GM12878 (cell line): ENCODE measurements at regions not wholly inside any gene's neighbourhood (a gene's known extent, or its start where the extent isn't known, plus 50 kb on each side); places are given as distances from the start of the nearest gene placed in this dataset.

Source experiments
- ATAC-seq: fragments of 200-7000 bp; cut with Tn5 transposase; 3 replicates; pipeline ENCODE4 v1.9.1; 2020; ENCODE audit warnings: mild to moderate bottlenecking, moderate library complexity
- BruUV-seq: library from RNA; stranded (reverse); fragments of 400-500 nt; replicated peaks from 2 replicates; lab custom pipeline; 2021; lab: Mats Ljungman, UMichigan
- CTCF ChIA-PET: fragments of 300-600 bp; sonication (Branson Sonifier 250); formaldehyde crosslinking; extraction: SDS; loops from one replicate; lab custom pipeline; 2021; ENCODE audit warnings: inconsistent platforms; lab: Yijun Ruan, JAX
- POLR2A ChIA-PET: fragments of 350-600 bp; formaldehyde crosslinking; extraction: SDS; loops from one replicate; lab custom pipeline; 2021; ENCODE audit warnings: inconsistent platforms; lab: Charles Lee
- RAD21 ChIA-PET: fragments of 300-600 bp; sonication (Branson Sonifier 250); formaldehyde crosslinking; loops from one replicate; lab custom pipeline; 2023; ENCODE audit warnings: antibody characterized with exemption; ENCODE audit not compliant: unreplicated experiment; lab: Charles Lee
- SMC1A ChIA-PET: fragments of 300-600 bp; sonication (Branson Sonifier 250); formaldehyde crosslinking; loops from one replicate; lab custom pipeline; 2023; ENCODE audit not compliant: unreplicated experiment, uncharacterized antibody; lab: Charles Lee
- DNase-seq: peaks from one replicate; pipeline ENCODE4 v3.0.0-alpha.2; 2011; ENCODE audit warnings: low read depth, low spot score
- FAIRE-seq: peaks from 3 replicates; lab custom pipeline; 2011; peaks lifted over from hg19 to GRCh38; lab: Jason Lieb, UNC
- H2AFZ ChIP-seq: 2 replicates; pipeline ENCODE4 v1.6.0; 2011; ENCODE audit warnings: low read depth, low read length, control low read depth; ENCODE audit not compliant: control insufficient read depth
- H3K27ac ChIP-seq: 2 replicates; pipeline ENCODE4 v1.5.1; 2011; ENCODE audit warnings: control low read depth; ENCODE audit not compliant: control insufficient read depth, insufficient read depth
- H3K27me3 ChIP-seq, 2 experiments: replicated peaks in 1 of 2; 2 replicates each; pipeline versions ENCODE4 v1.6.0 to v1.6.1; 2011; ENCODE audit warnings: low read length in 1 of 2; ENCODE audit not compliant: control insufficient read depth in 2 of 2, insufficient read depth in 2 of 2
- H3K36me3 ChIP-seq, 2 experiments: 2 replicates each; pipeline ENCODE4 v1.5.1; 2011; ENCODE audit warnings: low read length in 1 of 2; ENCODE audit not compliant: control insufficient read depth in 2 of 2, insufficient read depth in 2 of 2
- H3K4me1 ChIP-seq: 2 replicates; pipeline ENCODE4 v1.6.1; 2011; ENCODE audit warnings: mild to moderate bottlenecking, low read length, moderate library complexity, mixed read lengths; ENCODE audit not compliant: control insufficient read depth, insufficient read depth
- H3K4me2 ChIP-seq: 2 replicates; pipeline ENCODE4 v1.6.0; 2011; ENCODE audit warnings: control low read depth; ENCODE audit not compliant: control insufficient read depth, insufficient read depth
- H3K4me3 ChIP-seq: fragments of 200-600 bp; sonication (generic); 2 replicates; pipeline ENCODE4 v1.5.1; 2016
- H3K79me2 ChIP-seq: 2 replicates; pipeline ENCODE4 v1.6.0; 2011; ENCODE audit warnings: low read length; ENCODE audit not compliant: control insufficient read depth, insufficient read depth
- H3K9ac ChIP-seq: 2 replicates; pipeline ENCODE4 v1.8.0; 2011; ENCODE audit warnings: low read length, control low read depth, mixed read lengths; ENCODE audit not compliant: control insufficient read depth, insufficient read depth
- H3K9me3 ChIP-seq: replicated peaks from 3 replicates; pipeline ENCODE4 v1.5.1; 2011; ENCODE audit warnings: mild to moderate bottlenecking, low read length; ENCODE audit not compliant: control insufficient read depth, insufficient read depth
- H4K20me1 ChIP-seq: 2 replicates; pipeline ENCODE4 v1.6.0; 2011; ENCODE audit not compliant: control insufficient read depth, insufficient read depth
- HCFC1 ChIP-seq: fragments of 150-350 bp; IDR thresholded peaks from 2 replicates; pipeline ENCODE4 v1.6.1; 2014; ENCODE audit warnings: low read length
- KDM1A ChIP-seq: fragments of 200-600 bp; sonication (generic); IDR thresholded peaks from 2 replicates; pipeline ENCODE4 v1.6.1; 2016; ENCODE audit warnings: borderline replicate concordance
- MYB ChIP-seq: fragments of 150-350 bp; IDR thresholded peaks from 2 replicates; pipeline ENCODE4 v1.6.1; 2014; ENCODE audit warnings: mild to moderate bottlenecking, low read depth, low read length, borderline replicate concordance
- PML ChIP-seq: IDR thresholded peaks from 2 replicates; pipeline ENCODE4 v1.6.1; 2012; ENCODE audit warnings: low read length, inconsistent platforms
- RUNX3 ChIP-seq: IDR thresholded peaks from 2 replicates; pipeline ENCODE4 v1.6.1; 2012; ENCODE audit warnings: low read length, inconsistent platforms
- ZBTB4 ChIP-seq: fragments of 450-650 bp; formaldehyde crosslinking; IDR thresholded peaks from 2 replicates; pipeline ENCODE4 v1.4.0; 2022; ENCODE audit warnings: mild to moderate bottlenecking, moderate library complexity
- WGBS: methylation state at CpG from one replicate; pipeline ENCODE4 v1.1.6; 2016; ENCODE audit warnings: low lambda C conversion rate; ENCODE audit not compliant: insufficient replicate concordance, insufficient coverage; ENCODE audit errors: missing lambda C conversion rate; 5-methylcytosine and 5-hydroxymethylcytosine counted together
- in situ Hi-C: fragments of 300-500 bp; cut with MboI; formaldehyde crosslinking; loops from 9 replicates; pipeline ENCODE4 v1.14.3; 2018; ENCODE audit warnings: mixed read lengths
- intact Hi-C: fragments of 100-400 bp; cut with micrococcal nuclease; formaldehyde crosslinking; loops from one replicate; pipeline ENCODE4 v1.14.2; 2022; ENCODE audit not compliant: unreplicated experiment

- no peaks in the 10 kb centered on the region for H3K36me3 ChIP-seq
- POLR2A ChIA-PET, result no interaction called here
- intact Hi-C loops, result no loop called here
- H3K4me3 ChIP-seq, result no peak overlapping the region
- TF ChIP-seq KDM1A (no peak), HCFC1 (no peak), RUNX3 (no peak), PML (no peak), ZBTB4 (CRISPR knock-in tag) (no peak), MYB (no peak)
- SMC1A ChIA-PET, result interaction anchor here (0.6 to 1.1 kb wide), 5 partner anchors 9 to 616 kb away, joined by 3 to 5 read pairs (median 3); partner anchors contain the start of gene CPED1
- RAD21 ChIA-PET, result interaction anchor here (0.7 to 1.2 kb wide), 2 partner anchors 390 to 488 kb away, joined by 3 to 4 read pairs; no protein-coding TSS in a partner anchor
- H3K27me3 ChIP-seq, result no peaks in the 10 kb centered on the region
- H3K4me1 ChIP-seq, result no peaks in the 10 kb centered on the region
- H2AFZ ChIP-seq, result no peak overlapping the region
- no peak for FAIRE-seq
- no peak overlapping the region for H3K9ac ChIP-seq
- no peak overlapping the region for H3K4me2 ChIP-seq
- no peaks in the 10 kb centered on the region for H4K20me1 ChIP-seq
- in situ Hi-C loops, result no loop called here
- CTCF ChIA-PET, result interaction anchor here (0.7 to 2.3 kb wide), 4 partner anchors 9 to 390 kb away, joined by 3 to 24 read pairs (median 3); no protein-coding TSS in a partner anchor
- BruUV-seq, result no TSS peak
- H3K27ac ChIP-seq, result no peak overlapping the region
- no peaks in the 10 kb centered on the region for H3K79me2 ChIP-seq
- H3K9me3 ChIP-seq, result peaks cover 2% of the 10 kb centered on the region; the same call in 2 of the 3 replicates
- no peak for DNase-seq
- ATAC-seq, result no peak
- 7% methylated on average over 2 of the region's 2 CpGs for WGBS
Observed at GRCh38 chr7:121604627-121605316, 208.7 kb upstream of the FAM3C start.
